UCSD-AML1 (cell line): ENCODE measurements at regions not wholly inside any gene's neighbourhood (a gene's known extent, or its start where the extent isn't known, plus 50 kb on each side); places are given as distances from the start of the nearest gene placed in this dataset.

ENCODE experiments used
- DNase-seq: peaks from one replicate; lab custom pipeline; 2025; ENCODE audit not compliant: unreplicated experiment; lab: John Stamatoyannopoulos, UW

DNA sequence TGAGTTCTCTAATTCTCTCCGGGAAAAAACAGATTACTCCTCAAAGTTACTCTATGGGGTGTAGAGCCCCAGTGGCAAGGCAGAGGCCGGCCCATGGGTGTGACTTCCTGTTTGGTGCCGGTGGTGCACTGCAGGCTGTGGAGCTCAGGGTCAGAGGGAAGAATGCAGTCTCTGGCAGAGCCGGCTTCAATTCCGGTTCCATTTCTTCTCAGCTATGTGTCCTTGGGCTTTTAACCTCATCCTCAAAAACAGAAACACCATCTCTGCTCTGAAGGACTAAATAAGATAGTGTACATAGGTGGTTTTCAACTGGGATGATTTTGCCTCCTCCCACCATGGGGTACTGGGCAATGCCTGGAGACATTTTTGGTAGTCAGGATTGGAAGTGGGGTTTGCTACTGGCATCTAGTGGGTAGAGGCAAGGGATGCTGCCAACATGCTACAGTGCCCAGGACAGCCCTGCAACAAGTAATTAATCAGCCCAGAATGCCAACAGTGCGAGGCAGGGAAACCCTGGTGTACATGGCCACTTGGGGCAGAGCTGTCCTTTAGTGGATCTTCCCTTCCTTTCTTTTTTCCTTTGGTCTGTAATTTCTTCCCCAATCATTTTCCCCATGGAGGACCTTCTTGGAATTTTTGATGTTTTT is 81.2 kb downstream of the INSIG2 start:
- peak; percentile 58 for DNase-seq

DNA sequence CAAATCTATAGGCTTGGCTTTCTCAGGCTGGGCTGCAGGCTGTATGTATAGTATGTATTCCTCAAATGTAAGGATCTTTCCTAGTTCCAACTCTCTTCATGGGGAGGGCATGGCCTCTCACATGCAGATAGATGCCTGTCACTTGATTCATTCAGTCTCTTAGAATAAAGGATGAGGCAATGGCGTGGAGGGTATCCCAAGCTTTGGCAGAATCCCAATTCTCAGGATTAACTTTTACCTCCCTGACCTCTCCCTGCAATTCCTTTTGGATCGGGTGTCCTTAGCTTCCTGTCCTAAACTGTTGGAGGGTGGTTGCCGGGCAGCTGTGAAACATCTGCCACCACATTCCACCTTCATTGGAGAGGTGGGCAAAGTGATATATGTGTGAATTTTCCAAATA is 80.3 kb downstream of the INSIG2 start:
- no peak for DNase-seq

DNA sequence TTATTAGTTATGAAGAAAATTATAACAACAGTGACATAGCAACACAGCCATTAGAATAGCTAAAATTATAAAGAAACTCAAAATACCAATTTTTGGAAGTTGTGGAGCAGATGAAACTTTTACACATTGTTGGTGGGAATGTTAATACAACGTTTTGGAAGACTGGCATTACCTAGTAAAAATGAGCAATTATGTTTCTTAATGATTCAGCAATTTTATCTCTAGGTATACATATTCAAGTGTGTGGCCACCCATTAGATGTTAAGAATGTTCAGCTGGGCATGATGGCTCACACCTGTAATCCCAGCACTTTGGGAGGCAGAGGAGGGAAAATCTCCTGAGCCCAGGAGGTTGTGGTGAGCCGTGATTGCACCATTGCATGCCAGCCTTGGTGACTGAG is 78.8 kb downstream of the INSIG2 start:
- no peak for DNase-seq

DNA sequence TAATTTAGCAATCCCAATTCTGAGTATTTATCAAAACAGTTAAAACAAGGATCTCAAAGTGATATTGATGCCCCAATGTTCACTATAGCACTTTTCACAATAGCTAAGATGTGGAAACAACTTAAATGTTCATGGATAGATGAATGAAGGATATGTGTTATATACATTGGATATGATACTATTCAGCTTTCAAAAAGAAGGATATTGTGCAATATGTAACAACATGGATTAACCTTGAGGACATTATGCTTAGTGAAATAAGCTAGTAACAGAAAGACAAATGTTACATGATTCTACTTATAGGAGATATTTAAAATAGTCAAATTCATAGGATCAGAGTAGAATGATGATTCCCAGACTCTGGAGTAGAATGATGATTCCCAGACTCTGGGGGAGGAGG is 78.0 kb downstream of the INSIG2 start:
- no peak for DNase-seq

DNA sequence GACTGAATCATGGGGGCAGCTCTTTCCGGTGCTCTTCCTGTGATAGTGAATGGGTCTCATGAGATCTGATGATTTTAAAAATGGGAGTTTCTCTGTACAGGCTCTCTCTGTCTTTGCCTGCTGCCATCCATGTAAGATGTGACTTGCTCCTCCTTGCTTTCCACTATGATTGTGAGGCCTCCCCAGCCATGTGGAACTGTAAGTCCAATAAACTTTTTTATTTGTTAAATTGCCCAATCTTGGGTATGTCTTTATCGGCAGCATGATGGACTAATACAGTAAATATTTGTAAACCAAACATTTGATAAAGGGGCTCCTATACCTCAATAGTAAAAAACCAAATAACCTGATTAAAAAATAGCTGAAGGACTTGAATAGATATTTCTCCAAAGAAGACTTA is 77.3 kb downstream of the INSIG2 start:
- no peak for DNase-seq
